ENCODE measurements at regions not wholly inside any gene's neighbourhood (a gene's known extent, or its start where the extent isn't known, plus 50 kb on each side); places are given as distances from the start of the nearest gene placed in this dataset.

DNA sequence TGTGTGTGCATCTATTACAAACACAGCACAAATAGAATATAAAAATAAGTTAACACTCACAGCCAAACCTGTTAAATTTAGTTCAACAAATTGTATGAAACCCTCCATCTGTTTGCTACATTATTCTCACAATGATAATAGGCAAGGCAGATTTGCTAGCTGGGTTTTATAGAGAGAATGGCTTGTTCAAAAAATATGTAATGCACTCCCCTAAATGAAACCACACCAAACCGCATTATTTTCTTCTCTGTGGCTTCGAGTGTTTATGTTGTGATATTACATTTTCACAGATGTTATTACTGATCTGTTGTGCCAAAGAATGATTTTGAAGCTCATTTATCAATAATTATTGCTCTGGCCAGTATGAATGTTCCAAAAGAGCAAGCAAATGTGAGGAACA, 92.9 kb downstream of the SPATA31D1 start:
- H3K4me3 ChIP-seq (ENCODE audit: low read length): no peak overlapping the region
- no peak overlapping the region for H3K4me2 ChIP-seq (ENCODE audit: low read length)
- intact Hi-C loops (cut with micrococcal nuclease): no loop called here
- DNase-seq (no peak), ATAC-seq (no peak)
- no peaks in the 10 kb centered on the region for H3K9me2 ChIP-seq (replicated peaks; ENCODE audit: low read length)
- no peaks in the 10 kb centered on the region for H4K20me1 ChIP-seq (ENCODE audit: low read length)
- CTCF ChIA-PET: no interaction called here
- no peaks in the 10 kb centered on the region for H3K79me2 ChIP-seq (ENCODE audit: low read length)
- H3K9ac ChIP-seq (ENCODE audit: low read length): no peak overlapping the region
- TF ChIP-seq, protein P1, sequence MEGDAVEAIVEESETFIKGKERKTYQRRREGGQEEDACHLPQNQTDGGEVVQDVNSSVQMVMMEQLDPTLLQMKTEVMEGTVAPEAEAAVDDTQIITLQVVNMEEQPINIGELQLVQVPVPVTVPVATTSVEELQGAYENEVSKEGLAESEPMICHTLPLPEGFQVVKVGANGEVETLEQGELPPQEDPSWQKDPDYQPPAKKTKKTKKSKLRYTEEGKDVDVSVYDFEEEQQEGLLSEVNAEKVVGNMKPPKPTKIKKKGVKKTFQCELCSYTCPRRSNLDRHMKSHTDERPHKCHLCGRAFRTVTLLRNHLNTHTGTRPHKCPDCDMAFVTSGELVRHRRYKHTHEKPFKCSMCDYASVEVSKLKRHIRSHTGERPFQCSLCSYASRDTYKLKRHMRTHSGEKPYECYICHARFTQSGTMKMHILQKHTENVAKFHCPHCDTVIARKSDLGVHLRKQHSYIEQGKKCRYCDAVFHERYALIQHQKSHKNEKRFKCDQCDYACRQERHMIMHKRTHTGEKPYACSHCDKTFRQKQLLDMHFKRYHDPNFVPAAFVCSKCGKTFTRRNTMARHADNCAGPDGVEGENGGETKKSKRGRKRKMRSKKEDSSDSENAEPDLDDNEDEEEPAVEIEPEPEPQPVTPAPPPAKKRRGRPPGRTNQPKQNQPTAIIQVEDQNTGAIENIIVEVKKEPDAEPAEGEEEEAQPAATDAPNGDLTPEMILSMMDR (conservative IDR thresholded peaks at IDR 0.05; ENCODE audit: low read depth, low read length): no peak
- TF ChIP-seq EZH2 (IDR thresholded peaks at IDR 0.05; ENCODE audit: low read length, unreplicated experiment) (no peak), EZH2phosphoT487 (IDR thresholded peaks at IDR 0.05; ENCODE audit: borderline replicate concordance, low read length) (no peak)
- no peak overlapping the region for H2AFZ ChIP-seq (ENCODE audit: low read length)
- no TSS peak for BruUV-seq (replicated peaks)
- no peak overlapping the region for H3K27ac ChIP-seq (ENCODE audit: low read length)
- no peaks in the 10 kb centered on the region for H3K27me3 ChIP-seq (ENCODE audit: low read length)
- H3K9me3 ChIP-seq (ENCODE audit: low read length): no peaks in the 10 kb centered on the region
- POLR2A ChIA-PET (ENCODE audit: unreplicated experiment): no interaction called here
- H3F3A ChIP-seq (ENCODE audit: low read length, unreplicated experiment): no peaks in the 10 kb centered on the region
- H3K4me1 ChIP-seq (ENCODE audit: insufficient read depth, low read length): peaks cover 10% of the 10 kb centered on the region; the same call in 1 of the 2 replicates
- no peaks in the 10 kb centered on the region for H3K36me3 ChIP-seq (ENCODE audit: low read depth, low read length)

DNA sequence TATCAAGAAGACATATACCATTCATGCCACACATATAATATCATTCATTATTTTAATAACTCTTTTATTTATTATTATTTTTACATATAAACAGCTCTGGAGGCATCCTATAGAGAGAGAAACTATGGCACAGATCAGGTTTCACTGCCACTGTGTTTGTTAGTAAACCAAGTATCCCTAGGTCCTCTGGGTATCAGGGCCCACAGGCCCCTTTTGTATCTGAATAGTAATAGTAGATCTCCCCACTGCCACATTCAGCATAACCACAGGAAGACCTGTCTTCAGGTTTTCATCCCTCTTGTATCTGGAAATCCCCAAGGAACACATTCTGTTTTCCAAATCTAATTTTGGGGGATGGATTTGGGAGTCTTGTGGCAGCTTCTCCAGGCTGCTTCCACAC, 94.0 kb downstream of the SPATA31D1 start:
- H3K36me3 ChIP-seq (ENCODE audit: low read depth, low read length): no peaks in the 10 kb centered on the region
- H3K4me3 ChIP-seq (ENCODE audit: low read length): no peak overlapping the region
- no peaks in the 10 kb centered on the region for H3K27me3 ChIP-seq (ENCODE audit: low read length)
- ChIA-PET CTCF (no interaction called here), POLR2A (ENCODE audit: unreplicated experiment) (no interaction called here)
- intact Hi-C loops (cut with micrococcal nuclease): no loop called here
- no peaks in the 10 kb centered on the region for H4K20me1 ChIP-seq (ENCODE audit: low read length)
- H3K4me2 ChIP-seq (ENCODE audit: low read length): no peak overlapping the region
- no peaks in the 10 kb centered on the region for H3K9me2 ChIP-seq (replicated peaks; ENCODE audit: low read length)
- H3K9ac ChIP-seq (ENCODE audit: low read length): no peak overlapping the region
- H3K27ac ChIP-seq (ENCODE audit: low read length): no peak overlapping the region
- DNase-seq (no peak), ATAC-seq (no peak)
- BruUV-seq (replicated peaks): no TSS peak
- no peaks in the 10 kb centered on the region for H3F3A ChIP-seq (ENCODE audit: low read length, unreplicated experiment)
- H3K9me3 ChIP-seq (ENCODE audit: low read length): no peaks in the 10 kb centered on the region
- TF ChIP-seq, protein P1 (conservative IDR thresholded peaks at IDR 0.05; ENCODE audit: low read depth, low read length): no peak
- TF ChIP-seq EZH2phosphoT487 (IDR thresholded peaks at IDR 0.05; ENCODE audit: borderline replicate concordance, low read length) (no peak), EZH2 (IDR thresholded peaks at IDR 0.05; ENCODE audit: low read length, unreplicated experiment) (no peak)
- H2AFZ ChIP-seq (ENCODE audit: low read length): no peak overlapping the region
- no peaks in the 10 kb centered on the region for H3K79me2 ChIP-seq (ENCODE audit: low read length)
- peaks cover 10% of the 10 kb centered on the region; the same call in 1 of the 2 replicates for H3K4me1 ChIP-seq (ENCODE audit: insufficient read depth, low read length)

DNA sequence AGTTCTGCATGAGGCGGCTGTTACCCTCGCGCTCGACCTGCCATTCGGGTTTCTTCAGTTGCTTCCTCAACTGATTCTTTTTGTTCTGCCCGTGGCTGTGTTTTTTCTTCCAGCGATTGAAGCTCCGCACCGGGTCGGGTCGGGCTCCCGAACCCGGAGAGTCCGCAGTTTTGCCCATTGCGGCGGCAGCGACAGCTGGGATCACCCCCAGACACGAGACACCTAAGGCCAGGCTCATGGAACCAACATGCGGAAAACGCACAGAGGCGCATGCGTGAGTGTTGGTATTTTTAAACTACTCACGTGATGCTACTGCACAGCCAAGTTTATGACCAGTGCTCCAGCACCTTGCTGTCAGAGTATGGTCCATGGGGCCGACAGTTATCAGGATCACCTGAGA, 100.0 kb downstream of the SPATA31D1 start:
- Histone ChIP-seq H2AFZ (ENCODE audit: low read length) (no peak overlapping the region), H3K4me1 (ENCODE audit: insufficient read depth, low read length) (no peaks in the 10 kb centered on the region), H3K27me3 (ENCODE audit: low read length) (no peaks in the 10 kb centered on the region), H4K20me1 (ENCODE audit: low read length) (no peaks in the 10 kb centered on the region), H3K4me2 (ENCODE audit: low read length) (no peak overlapping the region), H3K9me3 (ENCODE audit: low read length) (no peaks in the 10 kb centered on the region), H3K27ac (ENCODE audit: low read length) (no peak overlapping the region), H3K36me3 (ENCODE audit: low read depth, low read length) (no peaks in the 10 kb centered on the region), H3K79me2 (ENCODE audit: low read length) (no peaks in the 10 kb centered on the region), H3K9ac (ENCODE audit: low read length) (no peak overlapping the region), H3K9me2 (replicated peaks; ENCODE audit: low read length) (no peaks in the 10 kb centered on the region), H3K4me3 (ENCODE audit: low read length) (no peak overlapping the region), H3F3A (ENCODE audit: low read length, unreplicated experiment) (no peaks in the 10 kb centered on the region)
- TF ChIP-seq, protein P1 (conservative IDR thresholded peaks at IDR 0.05; ENCODE audit: low read depth, low read length): no peak
- no TSS peak for BruUV-seq (replicated peaks)
- intact Hi-C loops (cut with micrococcal nuclease): no loop called here
- ChIA-PET CTCF (no interaction called here), POLR2A (ENCODE audit: unreplicated experiment) (no interaction called here)
- DNase-seq (no peak), ATAC-seq (no peak)

All from PC-3 (cell line).